DOHH2 (cell line): ENCODE measurements at regions not wholly inside any gene's neighbourhood (a gene's known extent, or its start where the extent isn't known, plus 50 kb on each side); places are given as distances from the start of the nearest gene placed in this dataset.

Experiments used
- H3F3A ChIP-seq: fragments of 200-600 bp; sonication (generic), shearing (Covaris generic); 2 replicates; pipeline ENCODE4 v1.6.0; 2016; ENCODE audit warnings: antibody characterized with exemption, mild to moderate bottlenecking; ENCODE audit not compliant: control insufficient read depth, insufficient read depth
- H3K27ac ChIP-seq: fragments of 200-600 bp; sonication (generic); 2 replicates; pipeline ENCODE4 v1.5.1; 2014; ENCODE audit warnings: low read depth, mild to moderate bottlenecking, low read length, moderate library complexity
- H3K27me3 ChIP-seq: fragments of 200-600 bp; sonication (generic); 2 replicates; pipeline ENCODE4 v1.6.1; 2014; ENCODE audit warnings: mild to moderate bottlenecking, low read length, mixed read lengths; ENCODE audit not compliant: control insufficient read depth
- H3K36me3 ChIP-seq: fragments of 200-600 bp; sonication (generic); 2 replicates; pipeline ENCODE4 v1.6.1; 2014; ENCODE audit warnings: mild to moderate bottlenecking, low read length, moderate library complexity, mixed read lengths; ENCODE audit not compliant: control insufficient read depth
- H3K4me1 ChIP-seq: fragments of 200-600 bp; sonication (generic); 2 replicates; pipeline ENCODE4 v1.6.1; 2014; ENCODE audit warnings: mild to moderate bottlenecking, low read length, mixed read lengths; ENCODE audit not compliant: control insufficient read depth
- H3K4me2 ChIP-seq: fragments of 200-600 bp; sonication (generic); 2 replicates; pipeline ENCODE4 v1.6.0; 2014; ENCODE audit warnings: mild to moderate bottlenecking, low read length, moderate library complexity
- H3K4me3 ChIP-seq: fragments of 200-600 bp; sonication (generic); 2 replicates; pipeline ENCODE4 v1.5.1; 2014; ENCODE audit warnings: mild to moderate bottlenecking, low read length, mixed read lengths
- H3K79me2 ChIP-seq: fragments of 200-600 bp; sonication (generic); 2 replicates; pipeline ENCODE4 v1.6.1; 2014; ENCODE audit warnings: mild to moderate bottlenecking, low read length, mixed read lengths; ENCODE audit not compliant: control insufficient read depth
- H3K9me2 ChIP-seq: fragments of 200-600 bp; sonication (generic); replicated peaks from 2 replicates; pipeline ENCODE4 v1.6.1; 2014; ENCODE audit warnings: mild to moderate bottlenecking, low read length, mixed read lengths; ENCODE audit not compliant: control insufficient read depth
- H3K9me3 ChIP-seq: fragments of 200-600 bp; sonication (generic); 2 replicates; pipeline ENCODE4 v1.6.1; 2014; ENCODE audit warnings: antibody characterized with exemption, low read length, mixed read lengths; ENCODE audit not compliant: control insufficient read depth, insufficient read depth
- H4K20me1 ChIP-seq: fragments of 200-600 bp; sonication (generic); 2 replicates; pipeline ENCODE4 v1.6.0; 2014; ENCODE audit warnings: low read depth, mild to moderate bottlenecking, antibody characterized with exemption, low read length, moderate library complexity; ENCODE audit not compliant: control insufficient read depth, insufficient read depth
- CTCF ChIP-seq: fragments of 200-600 bp; sonication (generic); IDR thresholded peaks from one replicate; pipeline ENCODE4 v1.5.1; 2014; ENCODE audit warnings: antibody characterized with exemption, mild to moderate bottlenecking, low read depth, low read length; ENCODE audit not compliant: poor library complexity, severe bottlenecking
- EZH2phosphoT487 ChIP-seq: fragments of 200-600 bp; sonication (generic); IDR thresholded peaks from 2 replicates; pipeline ENCODE4 v1.6.1; 2017; ENCODE audit warnings: borderline replicate concordance, mild to moderate bottlenecking, antibody characterized with exemption, low read length, moderate library complexity, mixed read lengths

- Histone ChIP-seq H3K27ac (no peak overlapping the region), H3F3A (no peaks in the 10 kb centered on the region), H3K9me3 (no peaks in the 10 kb centered on the region), H3K27me3 (no peaks in the 10 kb centered on the region), H3K4me1 (no peaks in the 10 kb centered on the region), H3K4me3 (no peak overlapping the region), H3K9me2 (no peaks in the 10 kb centered on the region), H3K4me2 (no peak overlapping the region), H4K20me1 (no peaks in the 10 kb centered on the region), H3K79me2 (no peaks in the 10 kb centered on the region), H3K36me3 (no peaks in the 10 kb centered on the region)
- TF ChIP-seq CTCF (no peak), EZH2phosphoT487 (no peak)
Measured at GRCh38 chr1:56061824-56062223, 517.5 kb downstream of the PLPP3 start.

GRCh38 chr1:56060906-56061305 lies 518.5 kb downstream of the PLPP3 start:
- H3K4me3 ChIP-seq: no peak overlapping the region
- no peaks in the 10 kb centered on the region for H3K79me2 ChIP-seq
- H3K9me2 ChIP-seq: no peaks in the 10 kb centered on the region
- no peaks in the 10 kb centered on the region for H4K20me1 ChIP-seq
- H3K36me3 ChIP-seq: no peaks in the 10 kb centered on the region
- H3K4me1 ChIP-seq: no peaks in the 10 kb centered on the region
- no peak overlapping the region for H3K4me2 ChIP-seq
- no peaks in the 10 kb centered on the region for H3F3A ChIP-seq
- no peaks in the 10 kb centered on the region for H3K27me3 ChIP-seq
- TF ChIP-seq EZH2phosphoT487: no peak
- no peaks in the 10 kb centered on the region for H3K9me3 ChIP-seq
- no peak overlapping the region for H3K27ac ChIP-seq

GRCh38 chr1:56057466-56058405 lies 521.6 kb downstream of the PLPP3 start:
- Histone ChIP-seq H4K20me1 (no peaks in the 10 kb centered on the region), H3K36me3 (no peaks in the 10 kb centered on the region), H3K79me2 (no peaks in the 10 kb centered on the region), H3K9me3 (no peaks in the 10 kb centered on the region), H3K4me2 (no peak overlapping the region), H3K4me3 (no peak overlapping the region), H3K27ac (no peak overlapping the region), H3K4me1 (no peaks in the 10 kb centered on the region), H3K9me2 (no peaks in the 10 kb centered on the region), H3F3A (no peaks in the 10 kb centered on the region), H3K27me3 (no peaks in the 10 kb centered on the region)
- no peak for TF ChIP-seq CTCF
- no peak for TF ChIP-seq EZH2phosphoT487
